ENCODE measurements at regions not wholly inside any gene's neighbourhood (a gene's known extent, or its start where the extent isn't known, plus 50 kb on each side); places are given as distances from the start of the nearest gene placed in this dataset.

DNA sequence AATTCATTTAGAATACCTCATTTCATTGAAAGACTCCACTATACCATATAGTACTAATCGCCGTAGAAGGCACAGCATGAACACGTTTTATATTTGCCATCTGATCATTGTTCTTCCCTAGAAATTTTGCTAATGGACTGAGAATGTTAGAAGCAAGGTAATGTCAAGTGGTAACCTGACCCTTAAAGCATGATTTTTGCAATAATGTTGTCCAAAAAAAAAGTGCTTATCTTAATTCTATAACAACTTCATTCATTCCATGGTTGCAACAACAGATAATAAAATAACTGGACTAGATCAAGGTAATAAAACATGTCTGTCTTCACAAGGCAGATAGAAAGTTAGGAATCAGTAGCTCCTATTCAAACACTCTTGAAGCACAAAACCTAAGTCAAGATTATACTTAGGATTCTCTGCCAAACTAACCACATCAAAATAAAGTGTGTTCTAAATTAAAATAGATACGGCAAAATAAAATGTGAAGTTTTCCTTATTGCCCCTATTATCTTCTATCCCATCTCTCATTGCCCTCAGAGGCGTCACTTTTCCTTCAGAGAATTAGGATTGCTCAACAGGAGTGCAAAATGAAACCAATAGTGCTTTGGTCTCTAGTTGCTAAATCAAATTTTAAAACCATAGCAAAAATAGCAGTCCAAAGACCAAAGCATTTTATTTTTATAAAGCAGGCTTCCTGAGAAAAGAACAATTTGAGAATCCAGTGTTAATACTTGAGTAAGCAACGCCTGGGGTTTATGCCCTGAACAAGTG is 317.4 kb upstream of the UBE2E2 start:
- H3K36me3 Mint-ChIP-seq (ENCODE audit: low read depth): no peaks in the 10 kb centered on the region

DNA sequence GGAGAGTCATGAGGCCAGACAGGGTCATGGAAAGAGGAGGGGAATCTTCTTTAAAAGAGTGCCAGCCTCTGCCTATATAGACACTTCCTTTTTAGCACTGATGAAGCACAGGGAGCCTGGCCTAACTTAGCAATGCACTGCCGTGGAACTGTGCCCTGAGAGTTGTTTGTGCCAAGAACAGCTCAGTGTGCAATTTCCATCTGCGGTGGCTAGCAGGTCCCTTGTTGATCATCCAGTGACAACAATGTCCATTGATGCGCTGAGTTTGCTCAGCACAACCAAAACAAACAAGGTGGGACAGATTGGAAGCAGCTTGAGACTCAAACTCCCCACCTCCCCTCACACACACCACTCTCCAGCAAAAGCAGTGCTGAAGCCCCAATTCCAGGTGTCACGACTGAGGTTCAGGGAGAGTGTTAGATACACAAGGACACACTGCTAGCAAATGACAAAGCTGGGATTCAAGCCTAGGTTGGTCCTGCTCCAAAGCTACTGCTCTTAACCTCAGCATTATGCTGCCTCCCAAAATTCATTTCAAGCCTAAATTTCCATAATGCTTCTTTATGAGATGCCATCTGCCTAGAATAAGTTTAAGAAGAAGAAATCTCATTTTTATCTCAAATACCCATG is 316.6 kb upstream of the UBE2E2 start:
- no peaks in the 10 kb centered on the region for H3K9me3 ChIP-seq (ENCODE audit: control insufficient read depth, low read length, poor library complexity, severe bottlenecking)
- H3K36me3 Mint-ChIP-seq (ENCODE audit: low read depth): no peaks in the 10 kb centered on the region
- no peaks in the 10 kb centered on the region for H3K27me3 Mint-ChIP-seq
- no peak overlapping the region for H3K4me3 Mint-ChIP-seq
- DNase-seq (no peak), ATAC-seq (no peak)
- H3K4me1 Mint-ChIP-seq: no peaks in the 10 kb centered on the region
- H3K27ac Mint-ChIP-seq: no peak overlapping the region

More for the DNA sequence above, 317.4 kb upstream of the UBE2E2 start:
- ATAC-seq: no peak
- Mint-ChIP-seq H3K27me3 (no peaks in the 10 kb centered on the region), H3K4me3 (no peak overlapping the region), H3K4me1 (no peaks in the 10 kb centered on the region), H3K27ac (no peak overlapping the region)
- H3K9me3 ChIP-seq (ENCODE audit: control insufficient read depth, low read length, poor library complexity, severe bottlenecking): no peaks in the 10 kb centered on the region
- no peak for DNase-seq

DNA sequence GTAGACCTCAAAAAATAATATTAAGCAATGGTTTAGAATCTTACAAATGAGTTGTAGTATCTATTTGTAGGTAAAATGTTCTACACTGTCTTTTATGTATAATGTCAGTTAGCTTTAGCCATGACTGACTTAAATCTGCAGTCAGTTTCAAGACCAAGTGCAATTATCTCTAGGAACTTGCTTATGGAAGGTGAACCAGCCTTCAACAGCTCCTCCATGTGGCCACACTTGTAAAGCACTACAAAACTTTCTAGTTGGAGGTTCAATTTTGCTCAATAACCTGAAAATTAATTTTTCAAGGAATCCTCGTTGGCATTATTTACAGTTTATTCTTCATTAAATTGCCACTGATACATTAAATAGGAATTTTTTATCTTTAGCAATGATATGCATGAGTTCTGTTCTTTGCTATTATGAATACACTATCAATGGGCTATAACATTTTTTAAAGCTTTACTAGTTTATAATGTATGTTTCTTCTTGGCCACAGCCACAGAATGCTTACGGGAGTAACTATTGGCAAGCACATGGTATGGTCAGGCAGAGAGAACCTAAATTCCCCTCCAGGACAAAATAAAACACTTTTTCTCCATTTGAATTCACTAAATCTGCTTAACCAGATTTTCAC is 315.3 kb upstream of the UBE2E2 start:
- ATAC-seq (no peak), DNase-seq (no peak)
- Mint-ChIP-seq H3K4me1 (no peaks in the 10 kb centered on the region), H3K4me3 (no peak overlapping the region), H3K36me3 (ENCODE audit: low read depth) (no peaks in the 10 kb centered on the region), H3K27ac (no peak overlapping the region), H3K27me3 (no peaks in the 10 kb centered on the region)
- H3K9me3 ChIP-seq (ENCODE audit: control insufficient read depth, low read length, poor library complexity, severe bottlenecking): no peaks in the 10 kb centered on the region

DNA sequence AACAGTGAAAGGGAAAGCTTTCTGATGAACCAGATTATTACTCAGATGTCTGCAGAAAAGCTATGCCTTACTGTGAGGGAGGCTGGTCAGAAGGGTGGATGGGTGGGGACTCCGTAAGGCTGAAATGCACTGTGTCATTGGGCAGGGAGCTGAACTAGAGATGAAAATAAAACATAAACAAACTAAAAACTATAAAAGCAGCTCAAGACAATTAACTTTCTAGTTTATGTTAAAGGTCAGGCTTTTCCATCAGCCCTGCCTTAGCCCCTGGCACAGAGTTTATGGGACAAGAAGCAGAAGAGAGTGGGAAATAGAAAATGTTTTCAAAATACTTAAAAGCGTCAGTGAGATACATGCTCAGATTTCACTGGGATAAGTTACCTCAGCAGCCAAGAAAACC is 310.0 kb upstream of the UBE2E2 start:
- H3K4me3 Mint-ChIP-seq: no peak overlapping the region
- no peaks in the 10 kb centered on the region for H3K9me3 ChIP-seq (ENCODE audit: control insufficient read depth, low read length, poor library complexity, severe bottlenecking)
- no peaks in the 10 kb centered on the region for H3K4me1 Mint-ChIP-seq
- DNase-seq (no peak), ATAC-seq (no peak)
- H3K27ac Mint-ChIP-seq: no peak overlapping the region
- no peaks in the 10 kb centered on the region for H3K36me3 Mint-ChIP-seq (ENCODE audit: low read depth)
- no peaks in the 10 kb centered on the region for H3K27me3 Mint-ChIP-seq

DNA sequence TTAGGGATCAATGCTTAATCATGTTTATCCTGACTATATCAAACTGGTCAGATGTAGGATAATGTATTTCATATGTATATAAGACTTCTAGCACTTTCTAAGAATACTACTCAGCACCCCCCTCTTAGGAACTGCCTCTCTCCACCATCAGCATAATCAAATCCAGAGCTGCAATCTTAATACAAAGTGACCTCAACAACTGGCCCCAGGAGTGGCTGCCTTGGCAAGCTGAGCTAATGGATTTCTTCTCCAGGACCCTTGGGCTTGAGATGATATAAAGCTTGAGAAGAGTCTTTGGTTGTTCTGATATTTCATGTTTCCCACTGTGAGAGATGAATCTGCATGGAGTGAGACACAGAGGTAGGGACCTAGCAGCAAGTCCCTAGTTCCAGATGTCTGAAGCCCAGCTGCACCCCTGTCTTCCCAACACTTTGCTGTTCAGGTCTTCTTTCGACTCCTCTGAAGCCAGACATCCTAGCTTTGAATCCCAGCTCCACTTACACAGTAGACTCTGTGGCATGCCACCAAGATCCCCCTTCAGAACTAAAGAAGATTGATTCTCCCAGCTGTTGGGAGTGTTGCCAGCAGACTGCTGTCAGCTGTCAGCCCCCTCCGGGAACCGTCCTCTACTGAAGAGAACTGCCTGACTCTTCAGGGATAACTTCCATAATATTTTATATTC is 309.3 kb upstream of the UBE2E2 start:
- ATAC-seq (no peak), DNase-seq (no peak)
- H3K4me1 Mint-ChIP-seq: no peaks in the 10 kb centered on the region
- H3K4me3 Mint-ChIP-seq: no peak overlapping the region
- H3K27me3 Mint-ChIP-seq: no peaks in the 10 kb centered on the region
- no peaks in the 10 kb centered on the region for H3K36me3 Mint-ChIP-seq (ENCODE audit: low read depth)
- H3K9me3 ChIP-seq (ENCODE audit: control insufficient read depth, low read length, poor library complexity, severe bottlenecking): no peaks in the 10 kb centered on the region
- H3K27ac Mint-ChIP-seq: no peak overlapping the region

DNA sequence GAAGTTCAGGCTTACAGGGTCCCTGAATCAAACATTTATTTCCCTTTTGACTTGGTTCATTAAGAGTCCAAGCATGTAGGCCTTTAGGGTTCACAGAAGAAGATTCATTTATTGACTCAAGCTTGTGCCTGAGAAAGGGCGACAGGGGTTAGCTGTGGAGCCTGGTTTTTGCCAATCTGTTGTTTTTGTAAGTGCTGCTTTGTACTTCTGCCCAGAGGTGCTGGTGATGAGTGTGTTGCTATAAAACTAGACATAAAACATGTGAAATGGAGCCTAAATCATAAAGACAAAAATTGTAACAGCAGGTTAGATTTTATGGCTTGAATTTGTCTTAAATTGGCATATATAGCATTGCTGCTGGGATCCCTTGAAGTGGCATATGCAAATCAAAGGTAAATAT is 308.3 kb upstream of the UBE2E2 start:
- H3K27me3 Mint-ChIP-seq: no peaks in the 10 kb centered on the region
- no peaks in the 10 kb centered on the region for H3K9me3 ChIP-seq (ENCODE audit: control insufficient read depth, low read length, poor library complexity, severe bottlenecking)
- H3K27ac Mint-ChIP-seq: no peak overlapping the region
- H3K4me1 Mint-ChIP-seq: no peaks in the 10 kb centered on the region
- ATAC-seq (no peak), DNase-seq (no peak)
- H3K4me3 Mint-ChIP-seq: no peak overlapping the region
- H3K36me3 Mint-ChIP-seq (ENCODE audit: low read depth): no peaks in the 10 kb centered on the region

DNA sequence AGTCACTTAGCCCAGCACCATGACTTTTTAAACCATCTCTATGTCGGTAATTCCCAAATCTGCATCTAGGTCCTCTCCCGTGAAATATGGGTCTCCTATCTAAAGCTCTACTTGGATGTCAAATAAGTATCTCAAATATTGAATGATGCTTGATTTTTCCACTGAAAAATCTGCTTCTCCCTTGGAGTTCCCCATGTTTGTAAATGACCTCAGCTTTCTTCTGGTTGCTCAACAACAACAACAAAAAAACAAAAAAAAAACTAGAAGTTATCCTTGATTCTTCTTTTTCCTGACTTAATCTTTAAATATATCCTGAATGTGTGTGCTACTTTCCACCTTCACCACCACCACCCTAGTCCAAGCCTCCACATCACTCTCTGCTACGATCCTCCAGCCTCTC is 307.5 kb upstream of the UBE2E2 start:
- ATAC-seq (no peak), DNase-seq (no peak)
- Mint-ChIP-seq H3K4me3 (no peak overlapping the region), H3K36me3 (ENCODE audit: low read depth) (no peaks in the 10 kb centered on the region), H3K4me1 (no peaks in the 10 kb centered on the region), H3K27ac (no peak overlapping the region), H3K27me3 (no peaks in the 10 kb centered on the region)
- H3K9me3 ChIP-seq (ENCODE audit: control insufficient read depth, low read length, poor library complexity, severe bottlenecking): no peaks in the 10 kb centered on the region

DNA sequence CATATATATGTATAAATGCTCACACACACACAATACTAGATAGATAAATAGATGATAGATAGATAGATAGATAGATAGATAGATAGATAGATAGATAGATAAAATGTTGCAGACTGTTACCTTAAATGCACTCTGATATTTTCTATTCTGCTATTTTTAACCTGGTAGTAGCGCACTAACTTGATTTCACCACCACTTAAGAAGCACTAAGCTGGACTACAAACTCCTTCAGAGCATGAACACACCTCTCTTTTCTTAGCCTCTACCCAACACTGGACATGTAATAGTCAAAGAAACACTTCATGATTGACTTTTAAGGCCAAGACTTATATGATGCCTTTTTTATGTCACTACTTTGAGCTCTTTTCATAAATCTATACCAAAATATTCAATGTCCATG is 304.6 kb upstream of the UBE2E2 start:
- H3K27ac Mint-ChIP-seq: no peak overlapping the region
- no peak for ATAC-seq
- H3K4me1 Mint-ChIP-seq: no peaks in the 10 kb centered on the region
- no peaks in the 10 kb centered on the region for H3K27me3 Mint-ChIP-seq
- H3K36me3 Mint-ChIP-seq (ENCODE audit: low read depth): no peaks in the 10 kb centered on the region
- no peak overlapping the region for H3K4me3 Mint-ChIP-seq
- H3K9me3 ChIP-seq (ENCODE audit: control insufficient read depth, low read length, poor library complexity, severe bottlenecking): no peaks in the 10 kb centered on the region
- DNase-seq: no peak

DNA sequence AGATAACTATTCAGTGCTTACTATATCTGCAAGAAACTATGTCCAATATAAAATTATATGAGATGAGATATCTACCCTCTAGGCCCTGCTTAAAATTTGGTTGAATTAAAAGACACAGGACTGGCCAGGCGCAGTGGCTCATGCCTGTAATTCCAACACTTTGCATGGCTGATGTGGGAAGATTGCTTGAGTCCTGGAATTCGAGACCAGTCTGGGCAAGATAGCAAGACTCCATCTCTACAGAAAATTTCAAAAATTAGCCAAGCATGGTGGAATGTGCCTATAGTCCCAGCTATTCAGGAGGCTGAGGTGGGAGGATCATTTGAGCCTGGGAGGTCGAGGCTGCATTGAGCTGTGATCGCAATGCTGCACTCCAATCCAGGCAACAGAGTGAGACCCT is 303.7 kb upstream of the UBE2E2 start:
- Mint-ChIP-seq H3K36me3 (ENCODE audit: low read depth) (no peaks in the 10 kb centered on the region), H3K4me1 (no peaks in the 10 kb centered on the region), H3K27me3 (no peaks in the 10 kb centered on the region), H3K4me3 (no peak overlapping the region), H3K27ac (no peak overlapping the region)
- no peaks in the 10 kb centered on the region for H3K9me3 ChIP-seq (ENCODE audit: control insufficient read depth, low read length, poor library complexity, severe bottlenecking)
- ATAC-seq: no peak
- no peak for DNase-seq

DNA sequence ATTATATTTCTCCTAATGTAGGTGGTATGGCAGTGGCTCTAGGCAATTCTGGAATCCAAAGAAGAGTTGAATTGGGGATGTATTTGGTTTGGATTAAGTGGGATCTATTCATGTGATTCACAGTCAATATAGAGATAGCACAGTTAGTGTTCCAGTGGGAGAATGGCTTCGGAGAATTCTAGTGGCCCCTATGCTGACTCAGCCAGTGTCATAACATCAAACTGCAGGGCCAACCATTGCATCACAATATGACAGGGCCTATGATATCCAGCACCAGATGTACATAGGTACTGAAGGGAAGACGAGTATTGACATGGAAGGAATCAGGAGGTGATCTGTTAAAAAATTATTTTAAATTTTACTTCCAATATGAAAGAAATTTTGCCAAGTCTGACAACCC is 302.8 kb upstream of the UBE2E2 start:
- no peaks in the 10 kb centered on the region for H3K9me3 ChIP-seq (ENCODE audit: control insufficient read depth, low read length, poor library complexity, severe bottlenecking)
- Mint-ChIP-seq H3K27ac (no peak overlapping the region), H3K27me3 (no peaks in the 10 kb centered on the region), H3K36me3 (ENCODE audit: low read depth) (no peaks in the 10 kb centered on the region), H3K4me1 (no peaks in the 10 kb centered on the region), H3K4me3 (no peak overlapping the region)
- DNase-seq (no peak), ATAC-seq (no peak)

DNA sequence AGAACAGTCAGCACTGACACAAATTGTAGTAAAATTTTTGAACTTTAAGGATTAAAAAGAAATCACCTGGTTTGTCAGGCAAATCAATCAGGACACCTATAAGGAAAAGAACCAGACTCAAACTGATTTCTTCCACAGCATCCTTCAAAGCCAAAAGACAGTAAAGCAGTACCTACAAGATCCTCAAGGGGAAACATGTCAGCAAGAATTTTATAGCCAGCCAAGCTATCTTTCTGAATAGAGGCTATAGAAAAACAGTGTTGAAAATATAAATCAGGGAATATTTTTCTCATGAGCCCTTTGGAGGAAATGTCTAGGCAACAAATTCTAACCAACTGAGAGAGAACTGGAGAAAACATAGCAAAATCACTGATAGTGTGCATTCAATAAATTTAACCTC is 301.4 kb upstream of the UBE2E2 start:
- no peak overlapping the region for H3K4me3 Mint-ChIP-seq
- ATAC-seq (no peak), DNase-seq (no peak)
- no peaks in the 10 kb centered on the region for H3K36me3 Mint-ChIP-seq (ENCODE audit: low read depth)
- H3K27me3 Mint-ChIP-seq: no peaks in the 10 kb centered on the region
- no peak overlapping the region for H3K27ac Mint-ChIP-seq
- no peaks in the 10 kb centered on the region for H3K9me3 ChIP-seq (ENCODE audit: control insufficient read depth, low read length, poor library complexity, severe bottlenecking)
- H3K4me1 Mint-ChIP-seq: no peaks in the 10 kb centered on the region

DNA sequence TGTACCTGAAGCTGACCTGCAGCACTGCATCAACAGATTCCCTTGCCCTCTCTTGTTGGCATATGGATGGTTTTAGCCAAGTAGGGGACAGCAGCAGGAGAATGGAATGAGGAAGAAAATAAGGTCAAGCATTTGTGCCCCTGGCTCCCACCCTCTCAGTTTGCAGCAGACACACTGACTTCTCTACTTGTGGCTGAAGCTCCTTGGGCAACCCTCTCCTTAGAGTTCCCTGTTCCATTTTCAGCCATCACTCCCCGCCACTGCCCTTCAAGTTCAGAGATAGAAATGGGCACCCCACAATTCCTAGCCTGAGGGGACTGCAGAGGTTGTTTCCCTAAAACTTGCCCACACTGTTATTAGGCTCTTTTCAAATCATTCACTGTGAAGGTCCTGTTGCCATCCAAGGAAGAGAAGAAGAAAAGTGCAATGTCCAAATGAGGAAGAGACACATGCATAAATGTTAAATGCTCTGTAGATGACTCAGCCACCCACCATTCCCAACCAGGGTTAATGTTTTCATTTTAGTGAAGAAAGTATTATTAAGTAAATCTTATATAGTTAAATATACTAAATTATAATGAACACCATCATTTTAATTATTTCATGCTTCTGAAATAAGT is 295.9 kb upstream of the UBE2E2 start:
- ATAC-seq (no peak), DNase-seq (no peak)
- no peaks in the 10 kb centered on the region for H3K27me3 Mint-ChIP-seq
- no peak overlapping the region for H3K27ac Mint-ChIP-seq
- H3K36me3 Mint-ChIP-seq (ENCODE audit: low read depth): no peaks in the 10 kb centered on the region
- H3K9me3 ChIP-seq (ENCODE audit: control insufficient read depth, low read length, poor library complexity, severe bottlenecking): no peaks in the 10 kb centered on the region
- no peaks in the 10 kb centered on the region for H3K4me1 Mint-ChIP-seq
- H3K4me3 Mint-ChIP-seq: no peak overlapping the region

DNA sequence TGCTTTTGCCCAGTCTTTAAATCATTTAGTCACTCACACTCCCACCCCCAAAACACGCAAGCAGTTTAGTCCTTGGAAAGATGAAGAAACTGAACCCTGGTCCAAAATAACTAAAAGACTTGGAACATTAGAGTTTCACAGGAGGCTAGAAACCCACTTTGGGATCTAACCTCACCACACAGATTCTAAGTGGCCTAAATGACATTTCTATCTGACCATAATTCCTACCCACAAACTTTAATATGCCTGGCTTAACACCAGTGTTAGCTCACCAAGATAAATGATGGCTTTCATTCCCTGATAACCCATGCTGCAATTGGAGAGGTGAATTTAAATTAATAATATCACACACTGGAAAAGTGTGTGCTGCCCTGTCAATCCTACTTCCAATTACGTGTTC is 295.3 kb upstream of the UBE2E2 start:
- Mint-ChIP-seq H3K36me3 (ENCODE audit: low read depth) (no peaks in the 10 kb centered on the region), H3K4me1 (no peaks in the 10 kb centered on the region), H3K4me3 (no peak overlapping the region), H3K27me3 (no peaks in the 10 kb centered on the region), H3K27ac (no peak overlapping the region)
- no peaks in the 10 kb centered on the region for H3K9me3 ChIP-seq (ENCODE audit: control insufficient read depth, low read length, poor library complexity, severe bottlenecking)
- DNase-seq (no peak), ATAC-seq (no peak)

Data from T-helper 17 cell (primary cell).